Aorta (tissue), 5 donors: ENCODE measurements at regions not wholly inside any gene's neighbourhood (a gene's known extent, or its start where the extent isn't known, plus 50 kb on each side); places are given as distances from the start of the nearest gene placed in this dataset.
"Not testable (repeated sequence)": the region's sequence is repeated elsewhere in the genome, so short reads cannot be mapped to it uniquely, and the experiment has no call there.

Experiments used
- ATAC-seq: fragments of 200-7000 bp; cut with Tn5 transposase; one replicate; pipeline ENCODE4 v1.9.1; 2022; ENCODE audit warnings: moderate library complexity; ENCODE audit not compliant: low FRiP score
- DNase-seq, 2 donors: peaks; one replicate each; pipeline ENCODE4 v3.0.0-alpha.2; 2020
- H3K27ac ChIP-seq, 2 donors: one replicate each; pipeline ENCODE4 v1.5.1; 2013; ENCODE audit warnings: low read length in 2 of 2, mild to moderate bottlenecking in 2 of 2, moderate library complexity in 2 of 2, control low read depth in 1 of 2, inconsistent platforms in 1 of 2, low read depth in 1 of 2
- H3K27me3 ChIP-seq, 2 donors: one replicate each; pipeline ENCODE4 v1.6.1; 2013; ENCODE audit warnings: control low read depth in 1 of 2, low read length in 1 of 2, mild to moderate bottlenecking in 1 of 2, moderate library complexity in 1 of 2; ENCODE audit not compliant: insufficient read depth in 2 of 2, control insufficient read depth in 1 of 2
- H3K36me3 ChIP-seq, 2 donors: one replicate each; pipeline ENCODE4 v1.6.1; 2013; ENCODE audit warnings: control low read depth in 1 of 2, low read length in 1 of 2, mild to moderate bottlenecking in 1 of 2; ENCODE audit not compliant: insufficient read depth in 2 of 2, control insufficient read depth in 1 of 2
- H3K4me1 ChIP-seq, 2 donors: one replicate each; pipeline ENCODE4 v1.6.1; 2013; ENCODE audit warnings: low read length in 2 of 2, control low read depth in 1 of 2, mild to moderate bottlenecking in 1 of 2, moderate library complexity in 1 of 2; ENCODE audit not compliant: insufficient read depth in 2 of 2, control insufficient read depth in 1 of 2
- H3K4me3 ChIP-seq, 2 donors: one replicate each; pipeline ENCODE4 v1.5.1; 2013; ENCODE audit warnings: low read length in 2 of 2, control low read depth in 1 of 2, mild to moderate bottlenecking in 1 of 2
- H3K9me3 ChIP-seq: one replicate; pipeline ENCODE4 v1.6.1; 2013; ENCODE audit warnings: mild to moderate bottlenecking, low read length; ENCODE audit not compliant: control insufficient read depth
- WGBS, 2 donors: extraction: QIAGEN DNeasy Blood & Tissue Kit; methylation state at CpG; one replicate each; pipeline ENCODE4 v1.1.7; 2013; 5-methylcytosine and 5-hydroxymethylcytosine counted together
- intact Hi-C, 2 donors: fragments of 100-400 bp; cut with DNase I; formaldehyde crosslinking; loops; one replicate each; pipeline versions ENCODE4 v1.14.2 to v1.15.0; 2022
- donor health status: healthy with polysubstance abuse.
- donor health status: Bipolar disorder and iron deficiency.
- donor health status: DM: no; HTN: no; CAD: no.
- donor health status: DM: no; HTN: no; CAD: no.
- donor health status: DM: yes; HTN: yes; CAD: no.

DNA sequence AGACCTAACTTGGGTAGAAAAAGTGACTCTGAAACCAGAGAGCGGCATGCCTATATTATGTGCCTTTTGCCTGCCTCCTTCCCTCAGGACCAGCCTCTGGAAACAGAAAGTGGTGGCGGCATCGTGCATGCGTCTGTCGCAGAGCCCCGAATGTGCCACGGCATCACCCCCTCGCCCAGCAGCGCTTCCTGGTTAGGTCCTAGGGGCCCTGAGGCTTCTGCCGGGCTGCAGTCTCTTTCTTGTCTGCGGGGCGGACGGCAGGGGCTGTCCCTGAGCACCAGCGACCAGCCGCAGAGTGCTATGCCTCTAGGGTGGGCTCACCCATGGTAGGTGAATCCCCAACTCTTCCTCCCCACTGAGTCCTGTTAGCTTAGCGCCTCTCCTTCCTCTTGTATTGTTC lies 68.7 kb downstream of the VSIG4 start:
- Histone ChIP-seq H3K36me3 (no peaks in the 10 kb centered on the region), H3K4me1 (no peaks in the 10 kb centered on the region), H3K27me3 (no peaks in the 10 kb centered on the region), H3K27ac (no peak overlapping the region), H3K4me3 (no peak overlapping the region), H3K9me3 (no peaks in the 10 kb centered on the region)
- ATAC-seq (no peak), DNase-seq (no peak)
- intact Hi-C loops = no loop called here
- 20 to 36% methylated on average over 16 of the region's 16 CpGs for WGBS, 2 donors

DNA sequence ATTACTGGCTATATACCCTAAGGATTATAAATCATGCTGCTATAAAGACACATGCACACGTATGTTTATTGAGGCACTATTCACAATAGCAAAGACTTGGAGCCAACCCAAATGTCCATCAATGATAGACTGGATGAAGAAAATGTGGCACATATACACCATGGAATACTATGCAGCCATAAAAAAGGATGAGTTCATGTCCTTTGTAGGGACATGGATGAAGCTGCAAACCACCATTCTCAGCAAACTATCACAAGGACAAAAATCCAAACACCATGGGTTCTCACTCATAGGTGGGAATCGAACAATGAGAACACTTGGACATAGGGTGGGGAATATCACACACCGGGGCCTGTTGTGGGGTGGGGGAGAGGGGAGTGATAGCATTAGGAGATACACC lies 72.7 kb downstream of the VSIG4 start:
- H3K27ac ChIP-seq, H3K4me3 ChIP-seq, H3K9me3 ChIP-seq, H3K4me1 ChIP-seq, intact Hi-C loops, H3K27me3 ChIP-seq, ATAC-seq, DNase-seq, H3K36me3 ChIP-seq: not testable (repeated sequence)
- 84 to 94% methylated on average over 3 of the region's 3 CpGs for WGBS, 2 donors

DNA sequence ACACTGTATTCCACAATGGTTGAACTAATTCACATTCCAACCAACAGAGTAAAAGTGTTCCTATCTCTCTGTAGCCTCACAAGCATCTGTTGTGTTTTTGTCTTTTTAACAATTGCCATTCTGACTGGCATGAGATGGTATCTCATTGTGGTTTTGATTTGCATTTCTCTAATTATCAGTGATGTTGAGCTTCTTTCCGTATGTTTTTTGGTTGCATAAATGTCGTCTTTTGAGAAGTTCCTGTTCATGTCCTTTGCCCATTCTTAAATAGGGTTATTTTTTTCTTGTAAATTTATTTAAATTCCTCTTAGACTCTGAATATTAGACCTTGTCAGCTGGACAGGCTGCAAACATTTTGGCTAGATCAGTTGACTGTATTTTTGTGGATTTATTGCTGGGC lies 78.2 kb downstream of the VSIG4 start:
- DNase-seq (no peak), ATAC-seq (no peak)
- H3K27me3 ChIP-seq = no peaks in the 10 kb centered on the region
- H3K4me1 ChIP-seq = no peaks in the 10 kb centered on the region
- no peak overlapping the region for H3K27ac ChIP-seq
- H3K9me3 ChIP-seq = no peaks in the 10 kb centered on the region
- intact Hi-C loops = no loop called here
- no peak overlapping the region for H3K4me3 ChIP-seq
- H3K36me3 ChIP-seq = no peaks in the 10 kb centered on the region
- WGBS, 2 donors = 80 to 90% methylated on average over 2 of the region's 2 CpGs

DNA sequence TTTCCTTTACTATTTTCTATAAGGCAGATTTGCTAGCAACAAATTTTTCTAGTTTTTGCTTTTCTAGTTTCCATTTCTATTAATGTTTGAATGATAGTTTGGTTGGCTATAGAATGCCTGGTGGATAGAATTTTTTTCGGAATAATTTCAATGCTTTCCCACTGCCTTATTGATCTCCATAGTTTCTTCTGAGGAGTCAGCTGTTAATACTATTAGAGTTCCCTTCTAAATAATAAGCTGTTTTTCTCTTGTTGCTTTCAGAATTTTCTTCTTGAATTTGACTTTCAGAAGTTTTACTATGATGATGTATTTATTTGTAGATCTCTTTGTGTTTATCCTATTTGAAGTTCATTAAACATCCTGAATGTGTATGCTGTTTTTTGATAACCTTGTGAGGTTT lies 91.8 kb downstream of the VSIG4 start:
- Histone ChIP-seq H3K4me1 (no peaks in the 10 kb centered on the region), H3K27me3 (no peaks in the 10 kb centered on the region), H3K4me3 (no peak overlapping the region), H3K27ac (no peak overlapping the region), H3K9me3 (no peaks in the 10 kb centered on the region), H3K36me3 (no peaks in the 10 kb centered on the region)
- no peak for ATAC-seq
- no peak for DNase-seq
- 71 to 83% methylated on average over 1 of the region's 1 CpG for WGBS, 2 donors
- intact Hi-C loops = no loop called here

DNA sequence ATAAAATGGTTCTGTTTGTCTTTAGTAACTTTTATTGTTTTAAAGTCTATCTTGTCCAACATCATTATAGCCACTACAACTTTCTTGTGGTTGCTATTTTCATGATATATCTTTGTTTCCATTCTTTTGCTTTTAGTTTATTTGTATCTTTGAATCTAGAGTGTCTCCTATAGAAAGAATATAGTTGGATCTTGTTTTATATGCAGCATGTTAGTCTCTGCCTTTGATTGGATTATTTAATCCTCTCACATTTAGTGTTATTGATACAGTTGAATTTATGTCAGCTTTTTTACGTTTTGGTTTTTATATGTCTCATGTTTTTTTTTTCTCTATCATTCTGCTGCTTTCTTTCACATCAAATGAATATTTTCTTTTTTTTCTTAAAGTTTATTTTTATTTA lies 98.1 kb downstream of the VSIG4 start:
- no peaks in the 10 kb centered on the region for H3K9me3 ChIP-seq
- 44 to 60% methylated on average over 1 of the region's 1 CpG for WGBS, 2 donors
- intact Hi-C loops = no loop called here

DNA sequence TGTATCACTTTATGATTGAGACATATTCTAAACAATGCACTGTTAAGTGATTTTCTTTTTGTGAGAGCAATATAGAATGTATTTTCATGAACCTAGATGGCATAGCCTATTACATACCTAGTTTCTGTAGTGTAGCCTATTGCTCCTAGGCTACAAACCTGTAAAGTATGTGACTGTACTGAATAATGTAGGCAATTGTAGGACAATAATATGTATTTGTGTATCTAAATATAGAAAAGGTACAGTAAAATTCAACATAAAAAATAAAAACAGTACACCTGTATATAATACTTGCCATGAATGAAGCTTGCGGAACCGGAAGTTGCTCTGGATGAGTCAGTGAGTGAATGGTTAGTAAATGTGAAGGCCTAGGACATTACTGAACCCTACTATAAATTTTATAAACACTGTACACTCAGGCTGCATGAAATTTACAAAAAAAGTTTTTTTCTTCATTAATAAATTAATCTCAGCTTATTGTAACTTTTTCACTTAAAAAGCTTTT lies 106.7 kb downstream of the VSIG4 start:
- intact Hi-C loops = no loop called here
- WGBS, 2 donors = 85 to 88% methylated on average over 2 of the region's 2 CpGs
- H3K27ac ChIP-seq = no peak overlapping the region
- H3K4me3 ChIP-seq = no peak overlapping the region
- no peaks in the 10 kb centered on the region for H3K9me3 ChIP-seq
- no peaks in the 10 kb centered on the region for H3K4me1 ChIP-seq
- no peaks in the 10 kb centered on the region for H3K36me3 ChIP-seq
- ATAC-seq (no peak), DNase-seq (no peak)
- H3K27me3 ChIP-seq = no peaks in the 10 kb centered on the region

More for the DNA sequence above, 98.1 kb downstream of the VSIG4 start:
- Histone ChIP-seq H3K27me3 (no peaks in the 10 kb centered on the region), H3K27ac (no peak overlapping the region), H3K4me1 (no peaks in the 10 kb centered on the region), H3K4me3 (no peak overlapping the region), H3K36me3 (no peaks in the 10 kb centered on the region)
- ATAC-seq (no peak), DNase-seq (no peak)

DNA sequence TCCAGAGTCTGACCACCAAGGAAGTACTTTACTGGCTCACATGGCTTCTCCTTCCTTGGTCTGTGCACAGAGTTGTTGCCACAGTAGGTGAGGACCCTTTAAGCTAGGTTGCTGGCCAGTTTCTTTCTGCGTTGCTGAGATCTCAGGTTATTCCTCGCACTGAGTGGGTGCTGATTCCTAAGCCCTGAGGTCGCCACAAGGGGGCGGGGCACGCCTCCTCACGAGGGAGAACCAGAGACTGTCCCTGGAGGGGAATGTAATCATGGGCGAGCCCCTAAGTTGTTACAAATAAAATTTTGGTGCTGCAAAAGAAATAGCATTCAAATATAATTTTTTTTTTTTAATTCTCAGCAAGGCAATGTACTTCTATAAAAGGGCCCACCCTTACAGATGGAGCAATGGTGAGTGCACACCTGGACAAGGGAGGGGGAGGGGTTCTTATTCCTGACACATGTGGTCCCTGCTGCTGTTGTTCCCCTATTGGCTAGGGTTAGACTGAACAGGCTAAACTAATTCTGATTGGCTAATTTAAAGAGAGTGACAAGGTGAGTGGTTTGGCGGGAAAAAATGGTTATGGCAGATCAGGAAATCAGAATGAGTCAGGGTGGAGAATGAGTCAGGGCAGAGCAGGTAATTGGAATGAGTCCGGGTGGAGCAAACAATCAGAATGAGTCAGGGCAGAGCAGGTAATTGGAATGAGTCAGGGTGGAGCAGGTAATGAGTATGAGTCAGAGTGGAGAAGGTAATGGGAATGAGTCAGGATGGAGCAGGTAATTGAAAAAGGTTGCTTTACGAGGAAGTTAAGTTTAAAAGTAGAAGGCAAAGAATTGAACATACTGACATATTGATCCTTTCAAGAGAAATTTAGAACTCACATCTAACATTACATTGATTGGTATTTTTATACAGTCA lies 107.5 kb downstream of the VSIG4 start:
- H3K36me3 ChIP-seq = no peaks in the 10 kb centered on the region
- no peaks in the 10 kb centered on the region for H3K27me3 ChIP-seq
- DNase-seq (no peak), ATAC-seq (no peak)
- H3K4me1 ChIP-seq = no peaks in the 10 kb centered on the region
- intact Hi-C loops = no loop called here
- H3K27ac ChIP-seq = no peak overlapping the region
- 60 to 80% methylated on average over 10 of the region's 10 CpGs for WGBS, 2 donors
- H3K9me3 ChIP-seq = no peaks in the 10 kb centered on the region
- no peak overlapping the region for H3K4me3 ChIP-seq

DNA sequence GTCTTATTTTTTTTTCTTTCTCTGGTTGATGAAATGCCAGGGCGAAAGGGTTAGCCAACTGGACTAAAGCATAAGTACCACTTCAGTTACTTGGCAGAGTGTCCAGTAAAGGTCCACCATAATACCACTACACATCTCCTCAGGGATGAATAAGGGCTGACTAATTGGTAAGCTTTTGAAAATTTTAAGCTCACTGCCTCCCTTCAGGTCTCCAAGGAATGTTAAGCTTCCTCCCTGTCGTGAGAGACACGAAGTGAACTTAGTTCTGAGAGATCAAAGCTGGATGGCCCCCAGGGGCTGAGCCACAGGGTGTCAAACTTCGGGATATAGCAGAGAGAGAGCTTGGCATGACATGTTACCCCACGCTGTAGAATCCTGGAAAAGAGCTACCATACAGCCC lies 111.4 kb downstream of the VSIG4 start:
- H3K4me3 ChIP-seq = no peak overlapping the region
- H3K9me3 ChIP-seq = no peaks in the 10 kb centered on the region
- H3K27me3 ChIP-seq = no peaks in the 10 kb centered on the region
- intact Hi-C loops = no loop called here
- H3K4me1 ChIP-seq = no peaks in the 10 kb centered on the region
- no peaks in the 10 kb centered on the region for H3K36me3 ChIP-seq
- H3K27ac ChIP-seq = no peak overlapping the region
- 37 to 45% methylated on average over 5 of the region's 5 CpGs for WGBS, 2 donors
- ATAC-seq = no peak
- DNase-seq = no peak

DNA sequence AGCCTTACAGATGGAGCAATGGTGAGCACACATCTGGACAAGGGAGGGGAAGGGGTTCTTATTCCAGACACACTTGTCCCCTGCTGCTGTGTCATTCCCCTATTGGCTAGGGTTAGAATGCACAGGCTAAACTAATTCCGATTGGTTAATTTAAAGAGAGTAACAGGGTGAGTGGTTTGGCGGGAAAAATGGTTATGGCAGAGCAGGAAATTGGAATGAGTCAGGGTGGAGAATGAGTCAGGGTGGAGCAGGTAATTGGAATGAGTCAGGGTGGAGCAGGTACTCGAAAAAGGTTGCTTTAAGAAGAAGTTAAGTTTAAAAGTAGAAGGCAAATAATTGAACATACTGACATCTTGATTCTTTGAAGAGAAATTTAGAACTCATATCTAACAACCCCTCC lies 112.5 kb downstream of the VSIG4 start:
- H3K36me3 ChIP-seq, intact Hi-C loops, DNase-seq, H3K27ac ChIP-seq, H3K9me3 ChIP-seq, H3K4me1 ChIP-seq, ATAC-seq, H3K4me3 ChIP-seq, H3K27me3 ChIP-seq: not testable (repeated sequence)
- WGBS, 2 donors = 69 to 79% methylated on average over 3 of the region's 3 CpGs
